ENCODE measurements at regions not wholly inside any gene's neighbourhood (a gene's known extent, or its start where the extent isn't known, plus 50 kb on each side); places are given as distances from the start of the nearest gene placed in this dataset.

DNA sequence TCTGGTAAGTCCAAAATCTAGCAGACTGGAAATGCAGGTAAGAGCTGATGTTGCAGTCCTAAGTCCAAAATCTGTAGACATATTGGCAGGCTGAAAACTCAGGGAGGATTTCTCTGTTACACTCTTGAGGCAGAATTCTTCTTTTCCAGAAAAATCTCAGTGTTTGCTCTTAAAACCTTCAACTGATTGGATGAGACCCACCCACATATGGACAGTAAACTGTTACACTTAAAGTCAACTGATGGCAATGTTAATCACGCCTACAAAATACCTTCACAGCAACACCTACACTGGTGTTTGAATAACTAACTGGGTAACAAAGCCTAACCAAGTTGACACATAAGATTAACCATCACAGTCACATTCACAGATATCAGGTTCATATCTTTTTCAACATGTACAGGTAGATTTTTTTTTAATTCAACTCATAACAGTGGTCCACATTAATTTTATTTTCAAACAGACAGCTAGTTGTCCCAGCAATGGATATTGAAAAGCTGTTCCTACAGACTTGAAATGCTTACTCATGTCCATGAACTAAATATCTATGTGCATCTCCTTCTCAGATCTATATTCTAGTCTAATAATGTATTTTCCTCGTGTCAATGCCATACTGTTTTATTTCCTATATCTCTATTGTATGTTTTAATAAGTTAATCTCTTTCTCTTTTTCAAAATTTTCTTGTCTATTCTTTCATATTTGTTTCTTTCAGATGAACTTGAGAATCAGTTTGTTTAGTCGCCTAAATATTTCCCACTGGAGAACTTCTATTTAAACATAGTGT is 110.1 kb downstream of the TMPRSS5 start:
- Histone ChIP-seq H3K36me3 (no peaks in the 10 kb centered on the region), H3K4me3 (no peak overlapping the region), H3K9me3 (peaks cover 10% of the 10 kb centered on the region; the same call in 1 of the 2 replicates), H3K27me3 (no peaks in the 10 kb centered on the region)
- no peak for DNase-seq

- no peak for DNase-seq
- Histone ChIP-seq H3K4me3 (no peak overlapping the region), H3K27me3 (no peaks in the 10 kb centered on the region), H3K36me3 (no peaks in the 10 kb centered on the region), H3K9me3 (peaks cover 10% of the 10 kb centered on the region; the same call in 1 of the 2 replicates)
These were observed 112.3 kb downstream of the TMPRSS5 start for GRCh38 chr11:113593698-113594308.

- H3K4me3 ChIP-seq, result no peak overlapping the region
- H3K36me3 ChIP-seq, result no peaks in the 10 kb centered on the region
- H3K27me3 ChIP-seq, result no peaks in the 10 kb centered on the region
- DNase-seq, result no peak
- peaks cover 5% of the 10 kb centered on the region; the same call in 1 of the 2 replicates for H3K9me3 ChIP-seq
These were observed 115.0 kb downstream of the TMPRSS5 start for GRCh38 chr11:113591117-113591516.

DNA sequence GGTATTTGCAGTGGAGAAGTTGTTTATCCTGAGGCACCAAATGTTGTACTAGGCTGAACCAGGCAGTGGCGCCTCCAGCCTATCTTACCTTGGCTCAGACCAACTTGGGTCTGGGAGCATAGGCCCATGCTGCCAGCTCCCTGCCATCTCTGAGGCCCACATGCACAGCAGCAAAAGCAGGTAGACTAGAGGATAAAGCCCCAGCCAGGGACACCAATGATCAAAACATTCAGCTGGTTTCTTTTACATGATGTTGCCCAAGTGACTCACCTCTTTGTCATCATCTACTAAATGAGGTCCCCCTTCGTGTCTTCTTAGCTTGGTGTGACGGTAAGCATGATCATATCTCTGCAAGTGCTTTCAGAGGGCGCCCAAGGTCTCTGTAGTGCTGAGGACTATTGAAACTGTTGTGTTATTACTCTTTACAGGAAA is 112.1 kb upstream of the DRD2 start:
- no peak for DNase-seq
- Histone ChIP-seq H3K27me3 (no peaks in the 10 kb centered on the region), H3K36me3 (no peaks in the 10 kb centered on the region), H3K9me3 (no peaks in the 10 kb centered on the region), H3K4me3 (no peak overlapping the region)

DNA sequence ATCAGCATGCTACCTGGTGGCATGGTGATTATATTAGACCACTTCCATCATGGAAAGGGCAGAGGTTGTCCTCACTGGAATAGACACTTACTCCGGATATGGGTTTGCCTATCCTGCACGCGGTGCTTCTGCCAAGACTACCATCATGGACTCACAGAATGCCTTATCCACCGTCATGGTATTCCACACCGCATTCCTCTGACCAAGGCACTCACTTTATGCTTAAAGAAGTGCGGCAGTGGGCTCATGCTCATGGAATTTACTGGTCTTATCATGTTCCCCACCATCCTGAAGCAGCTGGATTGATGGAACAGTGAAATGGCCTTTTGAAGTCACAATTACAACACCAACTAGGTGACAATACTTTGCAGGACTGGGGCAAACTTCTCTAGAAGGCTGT is 109.2 kb upstream of the DRD2 start:
- DNase-seq, result no peak

GRCh38 chr11:113581713-113582112 is 106.5 kb upstream of the DRD2 start:
- H3K4me3 ChIP-seq, result no peak overlapping the region
- no peaks in the 10 kb centered on the region for H3K27me3 ChIP-seq
- H3K36me3 ChIP-seq, result no peaks in the 10 kb centered on the region
- no peaks in the 10 kb centered on the region for H3K9me3 ChIP-seq
- DNase-seq, result no peak

More for the DNA sequence above, 109.2 kb upstream of the DRD2 start:
- no peak overlapping the region for H3K4me3 ChIP-seq
- H3K9me3 ChIP-seq, result no peaks in the 10 kb centered on the region
- no peaks in the 10 kb centered on the region for H3K27me3 ChIP-seq
- H3K36me3 ChIP-seq, result no peaks in the 10 kb centered on the region

DNA sequence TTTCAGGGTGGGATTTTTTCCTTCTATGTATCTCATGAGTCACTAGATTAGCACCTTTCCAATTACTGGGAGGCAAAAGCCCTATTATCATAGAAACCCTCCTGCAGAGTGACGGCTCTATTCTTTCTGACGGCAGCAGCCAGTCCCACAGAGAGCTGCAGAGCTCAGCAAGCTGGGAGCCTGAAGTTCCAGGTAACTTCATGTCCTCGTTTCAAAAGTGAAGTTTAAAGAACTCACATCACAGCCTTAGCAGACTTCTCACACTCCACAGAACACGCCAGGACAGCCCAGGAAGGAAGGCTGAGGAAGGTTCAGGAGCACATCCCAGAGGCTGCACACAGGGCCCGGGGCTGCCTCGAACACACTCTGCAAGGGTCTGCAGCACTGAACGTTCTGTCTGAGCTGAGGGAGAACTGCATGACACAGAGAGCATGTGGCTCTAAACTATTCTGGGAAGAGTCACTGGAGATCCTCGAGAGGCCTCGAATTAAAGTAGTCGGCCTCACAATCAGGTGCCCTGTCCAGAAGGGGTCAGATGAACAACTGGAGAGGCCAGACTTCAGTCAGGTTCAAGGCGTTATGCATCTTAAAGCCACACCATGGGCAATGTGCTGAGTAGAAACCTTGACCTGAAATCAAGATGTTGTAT is 104.2 kb upstream of the DRD2 start:
- no peak for DNase-seq
- no peak overlapping the region for H3K4me3 ChIP-seq
- H3K36me3 ChIP-seq, result no peaks in the 10 kb centered on the region
- no peaks in the 10 kb centered on the region for H3K9me3 ChIP-seq
- H3K27me3 ChIP-seq, result no peaks in the 10 kb centered on the region

GRCh38 chr11:113578715-113579250 is 103.6 kb upstream of the DRD2 start:
- no peak overlapping the region for H3K4me3 ChIP-seq
- no peaks in the 10 kb centered on the region for H3K9me3 ChIP-seq
- no peak for DNase-seq
- no peaks in the 10 kb centered on the region for H3K27me3 ChIP-seq
- H3K36me3 ChIP-seq, result no peaks in the 10 kb centered on the region

DNA sequence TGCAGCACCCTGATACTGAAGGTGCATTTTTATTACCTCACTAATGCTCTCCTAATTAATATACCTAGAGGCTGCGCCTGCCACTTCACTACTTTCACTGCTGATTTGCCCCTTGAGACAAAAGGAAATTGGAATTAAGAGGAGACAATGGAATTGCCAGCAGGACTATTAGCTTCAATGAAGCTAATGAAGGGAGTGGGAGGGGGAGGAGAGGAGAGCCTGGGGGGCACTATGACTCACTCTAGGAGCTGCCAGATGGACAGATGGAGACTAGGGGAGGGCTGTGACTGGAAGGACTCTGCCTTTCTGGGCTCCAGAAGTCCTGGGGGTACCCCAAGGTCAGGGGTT is 102.8 kb upstream of the DRD2 start:
- H3K36me3 ChIP-seq, result no peaks in the 10 kb centered on the region
- no peak for DNase-seq
- no peaks in the 10 kb centered on the region for H3K9me3 ChIP-seq
- no peaks in the 10 kb centered on the region for H3K27me3 ChIP-seq
- H3K4me3 ChIP-seq, result no peak overlapping the region

DNA sequence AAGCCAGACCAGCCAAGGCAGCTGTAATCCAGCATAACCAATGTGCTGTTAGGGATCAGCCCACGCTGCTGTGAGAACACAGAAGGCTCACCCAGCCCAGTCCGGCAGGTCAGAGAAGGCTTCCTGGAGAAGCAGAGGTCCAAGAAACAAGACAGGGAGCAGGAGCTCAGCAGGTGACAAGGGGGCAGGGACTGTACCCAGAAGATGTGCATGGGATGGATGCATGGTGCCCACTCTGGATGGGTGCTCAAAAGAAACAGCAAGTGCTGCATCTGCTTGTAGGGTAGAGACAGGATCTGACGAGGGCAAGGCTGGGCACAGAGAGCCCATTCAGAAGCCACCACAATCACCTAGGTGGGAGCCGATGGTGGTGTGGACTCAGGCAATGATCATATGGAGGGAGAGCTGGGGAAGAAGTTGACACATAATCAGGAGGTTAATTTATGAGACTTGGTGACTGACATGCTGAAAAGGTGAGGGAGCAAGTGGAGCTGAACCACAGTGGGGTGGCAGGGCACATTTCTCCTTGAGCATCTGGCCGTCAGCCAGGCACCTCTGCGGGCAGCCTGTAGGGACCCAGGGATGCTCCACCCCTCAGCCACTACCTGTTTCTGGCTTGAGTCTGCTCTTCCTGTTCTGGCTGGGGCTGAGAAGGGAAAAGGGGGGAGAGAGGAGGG is 102.3 kb upstream of the DRD2 start:
- Histone ChIP-seq H3K27me3 (no peaks in the 10 kb centered on the region), H3K4me3 (no peak overlapping the region), H3K9me3 (no peaks in the 10 kb centered on the region), H3K36me3 (no peaks in the 10 kb centered on the region)
- DNase-seq, result no peak

GRCh38 chr11:113574586-113574985 is 99.4 kb upstream of the DRD2 start:
- no peak for DNase-seq
- Histone ChIP-seq H3K27me3 (no peaks in the 10 kb centered on the region), H3K4me3 (no peak overlapping the region), H3K36me3 (no peaks in the 10 kb centered on the region), H3K9me3 (no peaks in the 10 kb centered on the region)

DNA sequence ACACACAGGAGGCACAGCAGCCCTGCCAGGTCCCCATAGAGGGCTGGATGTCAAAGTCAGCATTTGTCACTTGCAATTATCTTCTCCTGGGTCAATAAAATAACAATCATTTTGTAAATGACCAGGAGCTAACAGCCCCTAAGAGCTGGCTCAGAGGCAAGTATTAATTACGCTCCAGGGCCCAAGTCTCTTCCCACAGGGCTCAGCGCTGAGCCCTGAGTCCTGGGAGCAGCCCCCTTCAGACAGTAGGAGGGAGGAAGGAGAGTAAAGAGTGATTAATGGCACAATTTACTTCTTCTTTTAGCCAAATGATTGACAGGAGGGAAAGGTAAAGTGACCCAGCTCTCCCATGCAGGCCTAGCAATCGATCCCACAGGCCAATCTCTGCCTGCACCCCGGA is 99.0 kb upstream of the DRD2 start:
- H3K27me3 ChIP-seq, result no peaks in the 10 kb centered on the region
- no peak for DNase-seq
- no peaks in the 10 kb centered on the region for H3K36me3 ChIP-seq
- no peak overlapping the region for H3K4me3 ChIP-seq
- H3K9me3 ChIP-seq, result no peaks in the 10 kb centered on the region

DNA sequence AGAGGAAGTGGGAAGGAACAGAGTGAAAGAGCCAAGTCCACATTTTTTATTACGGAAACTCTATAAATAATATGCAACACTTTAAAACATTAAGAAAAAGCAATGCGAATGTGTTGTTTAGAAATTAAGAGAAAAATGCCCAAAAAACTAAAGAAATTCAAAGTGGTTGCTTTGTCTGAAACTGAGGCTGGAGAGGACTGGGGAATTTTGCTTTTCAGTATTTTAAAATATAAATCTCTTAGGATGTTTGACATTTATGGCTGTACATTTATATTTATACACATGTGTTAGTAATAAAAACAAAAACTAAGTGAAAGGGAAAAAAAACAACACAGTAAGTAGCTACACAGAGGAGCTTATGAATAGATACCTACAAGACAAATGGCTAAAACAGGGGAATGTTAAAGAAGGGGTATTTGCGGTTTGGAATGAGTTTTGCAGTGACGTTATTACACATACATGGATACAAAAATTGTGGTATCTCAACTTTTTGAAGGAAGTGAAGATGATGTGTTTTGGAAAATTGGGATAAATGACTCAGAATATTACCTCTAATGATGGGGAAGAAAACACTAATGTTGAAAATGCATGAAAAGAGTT is 97.0 kb upstream of the DRD2 start:
- Histone ChIP-seq H3K36me3 (no peaks in the 10 kb centered on the region), H3K4me3 (no peak overlapping the region), H3K9me3 (no peaks in the 10 kb centered on the region), H3K27me3 (no peaks in the 10 kb centered on the region)
- DNase-seq, result no peak

- Histone ChIP-seq H3K9me3 (no peaks in the 10 kb centered on the region), H3K27me3 (no peaks in the 10 kb centered on the region)
These were observed 96.3 kb upstream of the DRD2 start for GRCh38 chr11:113571531-113571930.

GRCh38 chr11:113570906-113571305 is 95.7 kb upstream of the DRD2 start:
- Histone ChIP-seq H3K36me3 (no peaks in the 10 kb centered on the region), H3K9me3 (no peaks in the 10 kb centered on the region), H3K27me3 (no peaks in the 10 kb centered on the region), H3K4me3 (no peak overlapping the region)
- DNase-seq, result no peak

More at GRCh38 chr11:113571531-113571930, 96.3 kb upstream of the DRD2 start:
- H3K36me3 ChIP-seq, result no peaks in the 10 kb centered on the region
- no peak for DNase-seq
- no peak overlapping the region for H3K4me3 ChIP-seq

- DNase-seq, result no peak
- H3K4me3 ChIP-seq, result no peak overlapping the region
- H3K36me3 ChIP-seq, result no peaks in the 10 kb centered on the region
- H3K27me3 ChIP-seq, result no peaks in the 10 kb centered on the region
- H3K9me3 ChIP-seq, result no peaks in the 10 kb centered on the region
These were observed 94.2 kb upstream of the DRD2 start for GRCh38 chr11:113569391-113569790.

DNA sequence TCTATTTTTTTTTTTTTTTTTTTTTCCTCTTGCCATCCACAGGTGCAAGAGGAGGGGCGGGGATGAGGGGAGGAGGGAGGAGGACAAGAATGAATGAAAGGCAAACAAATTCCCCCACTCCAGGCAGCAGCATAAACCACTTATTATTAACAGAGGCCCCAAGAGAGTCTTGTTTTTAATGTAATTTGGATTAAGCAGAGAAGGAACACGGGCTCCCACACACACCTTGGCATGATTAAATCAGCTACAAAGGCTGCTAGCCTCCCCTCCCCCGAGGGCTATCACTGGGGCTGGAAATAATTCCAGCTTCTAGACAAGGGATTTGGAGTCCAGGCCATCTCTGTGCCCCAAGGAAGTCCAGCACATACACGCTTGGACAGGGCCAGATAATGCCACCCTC is 93.4 kb upstream of the DRD2 start:
- no peak for DNase-seq
- no peaks in the 10 kb centered on the region for H3K9me3 ChIP-seq
- no peaks in the 10 kb centered on the region for H3K36me3 ChIP-seq
- no peaks in the 10 kb centered on the region for H3K27me3 ChIP-seq
- no peak overlapping the region for H3K4me3 ChIP-seq

Measured in MG63 (cell line).